Inferior parietal cortex (tissue), 1 donor: ENCODE measurements at regions not wholly inside any gene's neighbourhood (a gene's known extent, or its start where the extent isn't known, plus 50 kb on each side); places are given as distances from the start of the nearest gene placed in this dataset.
"Not testable (repeated sequence)": the region's sequence is repeated elsewhere in the genome, so short reads cannot be mapped to it uniquely, and the experiment has no call there.

ENCODE experiments used
- DNase-seq: peaks from one replicate; pipeline ENCODE4 v3.0.0-alpha.2; 2016; ENCODE audit errors: extremely low spot score

- no peak for DNase-seq
Observed at GRCh38 chr13:106100171-106100919, 435.1 kb downstream of the EFNB2 start.

GRCh38 chr13:106099765-106100164 lies 435.7 kb downstream of the EFNB2 start:
- no peak for DNase-seq

DNA sequence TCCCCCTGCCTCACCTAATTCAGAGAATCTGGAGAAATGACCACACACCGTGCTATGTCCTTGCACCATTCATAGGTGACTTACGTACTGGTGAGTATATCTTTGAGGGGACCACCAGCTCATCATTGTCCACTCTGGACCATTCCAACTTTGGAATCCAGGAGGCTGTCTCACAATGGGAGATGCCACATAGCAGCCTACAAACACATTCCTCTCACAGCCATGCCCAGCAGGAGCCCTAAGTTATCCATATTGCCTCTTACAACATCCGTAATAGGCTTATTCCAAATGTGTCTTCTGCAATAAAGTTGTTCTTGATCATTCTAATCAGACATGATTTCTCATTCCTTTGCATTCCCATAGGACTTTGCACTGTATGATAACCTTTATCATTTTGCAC lies 436.7 kb downstream of the EFNB2 start:
- no peak for DNase-seq

- DNase-seq, result no peak
Observed at GRCh38 chr13:106096661-106097092, 438.8 kb downstream of the EFNB2 start.

- no peak for DNase-seq
Observed at GRCh38 chr13:106095919-106096318, 439.5 kb downstream of the EFNB2 start.

GRCh38 chr13:106095406-106095805 lies 440.1 kb downstream of the EFNB2 start:
- no peak for DNase-seq

DNA sequence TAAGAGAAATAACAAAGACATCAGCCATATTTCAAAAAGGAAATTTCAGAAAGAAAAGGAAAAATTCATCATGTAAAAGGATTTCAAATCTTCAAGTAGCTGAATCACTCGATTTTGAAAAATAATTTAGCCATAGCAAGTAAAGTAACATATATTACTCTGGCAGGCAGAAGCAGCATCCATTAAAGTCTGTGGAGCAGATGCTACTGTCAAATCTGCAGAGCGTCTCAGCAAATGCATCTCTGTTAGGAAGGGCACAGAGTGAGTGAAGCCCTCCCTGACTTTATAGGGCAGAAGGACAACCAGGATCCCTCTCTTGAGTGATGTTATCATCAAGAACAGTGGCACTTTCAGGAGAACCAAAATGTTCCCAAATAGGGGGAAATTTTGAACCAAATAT lies 445.5 kb downstream of the EFNB2 start:
- DNase-seq, result peak; percentile 25

- peak; percentile 45 for DNase-seq
Observed at GRCh38 chr13:106089261-106089980, 446.0 kb downstream of the EFNB2 start.

- DNase-seq, result no peak
Observed at GRCh38 chr13:106088085-106088484, 447.4 kb downstream of the EFNB2 start.

- no peak for DNase-seq
Observed at GRCh38 chr13:106087201-106087600, 448.3 kb downstream of the EFNB2 start.

DNA sequence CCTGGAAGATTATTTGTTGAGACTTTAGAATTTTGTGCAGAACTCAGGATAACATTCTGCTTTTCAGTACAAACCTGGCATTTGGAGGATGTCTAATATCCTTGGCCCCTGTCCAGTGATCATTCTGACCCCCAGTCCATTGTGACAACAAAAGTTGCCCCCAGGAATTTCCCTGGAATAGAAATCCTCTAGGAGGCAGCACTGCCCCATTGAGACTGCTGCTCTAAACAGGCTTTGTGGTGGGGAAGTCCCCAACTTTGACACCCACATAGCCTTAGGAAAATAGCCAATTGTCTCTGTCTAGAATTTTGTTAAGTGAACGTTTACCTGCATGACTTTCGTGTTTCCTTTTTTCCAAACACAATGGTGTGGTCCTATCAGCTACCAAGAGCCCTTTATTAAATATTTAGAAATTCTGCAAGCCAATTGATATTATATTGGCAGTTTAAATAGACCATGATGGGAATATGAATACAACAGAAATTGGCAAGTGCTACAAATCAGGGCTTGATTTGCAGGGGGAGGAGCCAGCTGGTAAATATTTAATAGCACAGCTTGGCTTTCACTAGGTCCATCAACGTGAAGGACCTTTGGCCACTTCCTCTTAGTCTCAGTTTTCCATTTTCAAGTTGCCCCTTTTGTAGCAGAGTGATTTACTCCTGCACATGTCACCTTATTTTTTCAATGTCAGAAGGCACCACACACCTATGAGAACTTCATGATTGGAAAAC lies 451.7 kb downstream of the EFNB2 start:
- DNase-seq, result peak; percentile 68

DNA sequence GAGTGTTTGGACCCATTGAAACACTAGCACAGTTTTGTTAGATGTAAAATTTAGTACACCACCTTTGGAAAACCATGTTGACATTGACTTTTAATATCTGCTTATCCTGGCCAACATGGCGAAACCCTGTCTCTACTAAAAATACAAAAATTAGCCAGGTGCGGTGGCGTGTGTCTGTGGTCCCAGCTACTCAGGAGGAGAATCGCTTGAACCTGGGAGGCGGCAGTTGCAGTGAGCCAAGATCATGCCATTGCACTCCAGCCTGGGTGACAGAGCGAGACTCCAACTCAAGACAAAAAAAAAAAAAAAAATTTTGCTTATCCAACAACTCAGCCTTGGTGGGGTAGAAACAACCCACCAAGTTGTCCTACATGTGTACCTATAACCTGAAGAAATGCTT lies 454.2 kb downstream of the EFNB2 start:
- DNase-seq, result not testable (repeated sequence)

- DNase-seq, result no peak
Observed at GRCh38 chr13:106078191-106078590, 457.3 kb downstream of the EFNB2 start.

GRCh38 chr13:106077017-106077416 lies 458.4 kb downstream of the EFNB2 start:
- no peak for DNase-seq

GRCh38 chr13:106072014-106072413 lies 463.4 kb downstream of the EFNB2 start:
- no peak for DNase-seq

GRCh38 chr13:106063591-106064313 lies 471.7 kb downstream of the EFNB2 start:
- DNase-seq, result no peak

DNA sequence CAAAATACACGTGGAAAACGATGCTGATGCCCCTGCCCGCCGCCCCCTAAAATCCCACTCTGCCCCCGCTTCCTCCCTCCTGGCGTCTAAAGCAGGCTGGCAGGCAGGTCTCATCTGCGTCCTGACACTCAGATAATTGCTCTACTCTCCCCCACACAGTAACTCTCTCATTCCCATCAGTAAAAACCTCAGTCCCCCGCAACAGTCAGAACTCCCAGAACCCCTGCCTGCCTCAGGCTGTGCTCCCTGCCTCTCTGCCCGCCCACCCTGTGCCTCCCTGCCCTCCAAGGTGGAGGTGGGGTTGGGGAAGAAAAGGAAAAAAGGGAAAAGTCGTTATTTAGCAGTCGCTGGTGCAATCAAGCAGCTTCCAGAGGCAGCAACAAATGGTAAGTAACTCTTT lies 473.7 kb downstream of the EFNB2 start:
- DNase-seq, result no peak

DNA sequence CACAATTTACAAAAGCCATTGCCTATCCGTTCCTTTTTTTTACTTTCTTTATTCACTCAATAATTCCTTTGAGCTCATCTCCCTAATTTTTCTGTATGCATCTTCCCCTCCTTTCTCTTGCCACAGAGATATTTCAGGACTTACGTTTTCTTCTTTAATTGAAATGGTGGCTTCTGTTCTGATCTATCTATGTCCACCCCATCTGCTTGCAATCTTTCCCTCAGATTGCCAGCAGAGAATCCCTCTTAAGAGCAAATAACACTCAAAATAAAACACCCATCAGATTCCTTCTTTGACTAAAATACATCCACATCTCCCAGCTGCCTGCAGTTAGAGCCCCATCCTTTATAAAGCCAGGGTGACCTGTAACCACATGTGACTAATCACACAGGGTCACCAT lies 478.6 kb downstream of the EFNB2 start:
- no peak for DNase-seq

GRCh38 chr13:106052200-106052767 lies 483.2 kb downstream of the EFNB2 start:
- no peak for DNase-seq

DNA sequence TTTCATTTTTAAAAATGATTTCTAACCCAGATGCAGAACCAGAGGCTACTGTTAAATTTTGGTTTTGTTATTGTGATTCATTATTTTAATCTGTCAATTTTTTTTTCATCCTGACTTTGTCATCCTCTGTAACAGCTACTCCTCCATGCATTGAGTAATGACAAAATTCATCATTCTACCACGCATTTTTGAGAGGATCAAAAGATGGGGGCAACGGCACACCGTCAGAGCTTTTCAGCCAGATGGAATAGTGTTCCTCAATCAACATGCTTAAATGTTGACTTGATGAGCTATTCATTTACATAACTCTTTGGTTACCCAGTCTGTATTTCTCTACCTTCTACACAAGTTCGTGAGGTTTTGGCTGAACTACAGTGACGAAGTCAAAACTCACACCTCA lies 486.3 kb downstream of the EFNB2 start:
- no peak for DNase-seq

- DNase-seq, result no peak
Observed at GRCh38 chr13:106048386-106048785, 487.1 kb downstream of the EFNB2 start.

DNA sequence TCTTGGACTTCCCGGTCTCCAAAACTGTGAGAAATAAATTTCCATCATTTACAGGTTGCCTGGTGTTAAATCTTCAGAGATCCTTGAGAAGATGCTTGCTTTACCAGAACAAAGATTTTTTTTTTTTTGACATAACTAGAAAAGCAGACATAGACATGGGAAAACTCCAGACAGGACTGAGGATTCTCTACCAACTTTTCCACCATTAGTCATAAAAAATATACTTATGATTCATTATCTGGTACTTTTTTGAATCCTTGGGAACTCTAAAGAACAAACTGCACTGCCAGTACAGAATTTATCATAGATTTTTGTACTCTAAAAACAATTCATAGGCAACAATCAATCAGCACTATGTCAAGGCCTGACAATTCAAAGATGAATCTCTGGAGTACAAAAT lies 487.6 kb downstream of the EFNB2 start:
- no peak for DNase-seq
